WTC11 (cell line): ENCODE measurements at regions not wholly inside any gene's neighbourhood (a gene's known extent, or its start where the extent isn't known, plus 50 kb on each side); places are given as distances from the start of the nearest gene placed in this dataset.

Experiments
- ATAC-seq: fragments of 200-7000 bp; cut with Tn5 transposase; 2 replicates; pipeline ENCODE4 v1.10.0; 2021; ENCODE audit warnings: mild to moderate bottlenecking, moderate library complexity
- CTCF ChIA-PET: fragments of 300-600 bp; sonication (Branson Sonifier 250); formaldehyde crosslinking; loops from one replicate; lab custom pipeline; 2021; ENCODE audit warnings: antibody characterized with exemption; lab: Charles Lee
- POLR2A ChIA-PET: fragments of 350-600 bp; sonication (Branson Sonifier 250); formaldehyde crosslinking; loops from one replicate; lab custom pipeline; 2021; ENCODE audit warnings: antibody characterized with exemption; lab: Charles Lee
- DNase-seq: peaks from one replicate; pipeline ENCODE4 v3.0.0; 2021; ENCODE audit warnings: low spot score
- H3K27ac Mint-ChIP-seq: 2 replicates; pipeline ENCODE4 v1.8.0; 2021; ENCODE audit warnings: mixed read lengths
- H3K27me3 Mint-ChIP-seq: 2 replicates; pipeline ENCODE4 v1.8.0; 2021; ENCODE audit warnings: low read depth, mild to moderate bottlenecking, moderate library complexity, mixed read lengths
- H3K36me3 Mint-ChIP-seq: 2 replicates; pipeline ENCODE4 v1.8.0; 2021; ENCODE audit warnings: mixed read lengths
- H3K4me1 Mint-ChIP-seq: 2 replicates; pipeline ENCODE4 v1.8.0; 2022; ENCODE audit warnings: mixed read lengths
- H3K4me3 Mint-ChIP-seq: 2 replicates; pipeline ENCODE4 v1.8.0; 2021; ENCODE audit warnings: mild to moderate bottlenecking, moderate library complexity, mixed read lengths
- H3K9me3 Mint-ChIP-seq: 2 replicates; pipeline ENCODE4 v1.8.0; 2021; ENCODE audit warnings: mixed read lengths
- AFF4 ChIP-seq: sonication (generic); formaldehyde crosslinking; IDR thresholded peaks from 2 replicates; pipeline ENCODE4 v1.8.1; 2023; ENCODE audit warnings: mild to moderate bottlenecking, missing genetic modification reagents, borderline replicate concordance
- AR ChIP-seq: fragments of 250-450 bp; sonication (Bioruptor Pico); IDR thresholded peaks from 2 replicates; pipeline ENCODE4 v1.9.0; 2021; ENCODE audit warnings: mild to moderate bottlenecking
- E2F4 ChIP-seq: sonication (generic); formaldehyde crosslinking; IDR thresholded peaks from 2 replicates; pipeline ENCODE4 v1.8.1; 2022; ENCODE audit warnings: low read depth, mild to moderate bottlenecking, moderate library complexity, missing genetic modification reagents, borderline replicate concordance
- EMX1 ChIP-seq: fragments of 250-450 bp; sonication (Bioruptor Pico); IDR thresholded peaks from 2 replicates; pipeline ENCODE4 v1.8.0; 2021; ENCODE audit warnings: mild to moderate bottlenecking
- ESRRA ChIP-seq: sonication (generic); formaldehyde crosslinking; IDR thresholded peaks from 2 replicates; pipeline ENCODE4 v1.8.1; 2022; ENCODE audit warnings: mild to moderate bottlenecking, missing genetic modification reagents, borderline replicate concordance
- HMGA2 ChIP-seq: fragments of 250-450 bp; sonication (Bioruptor Pico); IDR thresholded peaks from 2 replicates; pipeline ENCODE4 v1.4.0; 2021; ENCODE audit warnings: mild to moderate bottlenecking, moderate library complexity
- IRF2 ChIP-seq: sonication (generic); formaldehyde crosslinking; IDR thresholded peaks from 2 replicates; pipeline ENCODE4 v1.8.0; 2022; ENCODE audit warnings: low read depth, missing genetic modification reagents, borderline replicate concordance
- MAX ChIP-seq: sonication (generic); formaldehyde crosslinking; IDR thresholded peaks from 2 replicates; pipeline ENCODE4 v1.8.0; 2022; ENCODE audit warnings: mild to moderate bottlenecking, missing genetic modification reagents
- MLX ChIP-seq: sonication (generic); formaldehyde crosslinking; IDR thresholded peaks from 2 replicates; pipeline ENCODE4 v1.8.1; 2023; ENCODE audit warnings: mild to moderate bottlenecking, missing genetic modification reagents, moderate library complexity
- MXD4 ChIP-seq: fragments of 250-450 bp; sonication (Bioruptor Pico); IDR thresholded peaks from 2 replicates; pipeline ENCODE4 v1.8.0; 2021; ENCODE audit warnings: mild to moderate bottlenecking, moderate library complexity, borderline replicate concordance
- NFE2L1 ChIP-seq: sonication (generic); formaldehyde crosslinking; IDR thresholded peaks from 2 replicates; pipeline ENCODE4 v1.8.1; 2023; ENCODE audit warnings: missing genetic modification reagents
- NFYB ChIP-seq: sonication (generic); formaldehyde crosslinking; conservative IDR thresholded peaks from 2 replicates; pipeline ENCODE4 v1.8.0; 2022; ENCODE audit warnings: low read depth, missing genetic modification reagents
- PREB ChIP-seq: sonication (generic); formaldehyde crosslinking; IDR thresholded peaks from 2 replicates; pipeline ENCODE4 v1.8.1; 2022; ENCODE audit warnings: mild to moderate bottlenecking, missing genetic modification reagents, moderate library complexity, borderline replicate concordance
- RORB ChIP-seq: fragments of 250-450 bp; sonication (Bioruptor Pico); IDR thresholded peaks from 2 replicates; pipeline ENCODE4 v1.9.0; 2021; ENCODE audit warnings: mild to moderate bottlenecking
- STAT6 ChIP-seq: sonication (generic); formaldehyde crosslinking; conservative IDR thresholded peaks from 2 replicates; pipeline ENCODE4 v1.8.1; 2023; ENCODE audit warnings: mild to moderate bottlenecking, low read depth, missing genetic modification reagents, moderate library complexity
- ZBTB21 ChIP-seq: sonication (generic); formaldehyde crosslinking; IDR thresholded peaks from 2 replicates; pipeline ENCODE4 v1.8.1; 2023; ENCODE audit warnings: mild to moderate bottlenecking, missing genetic modification reagents, borderline replicate concordance
- ZNF416 ChIP-seq: fragments of 250-450 bp; sonication (Bioruptor Pico); IDR thresholded peaks from 2 replicates; pipeline ENCODE4 v1.9.0; 2021; ENCODE audit warnings: mild to moderate bottlenecking, inconsistent platforms
- ZNF425 ChIP-seq: fragments of 250-450 bp; sonication (Bioruptor Pico); conservative IDR thresholded peaks from 2 replicates; pipeline ENCODE4 v1.9.0; 2021; ENCODE audit warnings: mild to moderate bottlenecking

GRCh38 chr22:47384977-47385376 lies 622.5 kb downstream of the TBC1D22A start (continued):
- TF ChIP-seq AR (no peak), EMX1 (CRISPR knock-in tag) (no peak), ZNF416 (CRISPR knock-in tag) (no peak), ESRRA (no peak), ZNF425 (CRISPR knock-in tag) (no peak), MAX (CRISPR knock-in tag) (no peak)

- no peak overlapping the region for H3K4me3 Mint-ChIP-seq
- DNase-seq (no peak), ATAC-seq (no peak)
- H3K36me3 Mint-ChIP-seq, result peaks cover 23% of the 10 kb centered on the region
- H3K4me1 Mint-ChIP-seq, result no peaks in the 10 kb centered on the region
- ChIA-PET CTCF (no interaction called here), POLR2A (no interaction called here)
- H3K27ac Mint-ChIP-seq, result no peak overlapping the region
- peaks cover 44% of the 10 kb centered on the region for H3K9me3 Mint-ChIP-seq
- H3K27me3 Mint-ChIP-seq, result peaks cover 19% of the 10 kb centered on the region
- TF ChIP-seq ZBTB21 (CRISPR knock-in tag) (no peak), STAT6 (CRISPR knock-in tag) (no peak), NFYB (CRISPR knock-in tag) (no peak), PREB (CRISPR knock-in tag) (no peak), RORB (CRISPR knock-in tag) (no peak), MXD4 (CRISPR knock-in tag) (no peak), NFE2L1 (CRISPR knock-in tag) (no peak), HMGA2 (CRISPR knock-in tag) (no peak), E2F4 (CRISPR knock-in tag) (no peak), MLX (CRISPR knock-in tag) (no peak), MAX (CRISPR knock-in tag) (no peak), AFF4 (no peak), IRF2 (CRISPR knock-in tag) (no peak)
These were observed 619.9 kb downstream of the TBC1D22A start for GRCh38 chr22:47382164-47382890.
